ENCODE measurements at regions not wholly inside any gene's neighbourhood (a gene's known extent, or its start where the extent isn't known, plus 50 kb on each side); places are given as distances from the start of the nearest gene placed in this dataset.

DNA sequence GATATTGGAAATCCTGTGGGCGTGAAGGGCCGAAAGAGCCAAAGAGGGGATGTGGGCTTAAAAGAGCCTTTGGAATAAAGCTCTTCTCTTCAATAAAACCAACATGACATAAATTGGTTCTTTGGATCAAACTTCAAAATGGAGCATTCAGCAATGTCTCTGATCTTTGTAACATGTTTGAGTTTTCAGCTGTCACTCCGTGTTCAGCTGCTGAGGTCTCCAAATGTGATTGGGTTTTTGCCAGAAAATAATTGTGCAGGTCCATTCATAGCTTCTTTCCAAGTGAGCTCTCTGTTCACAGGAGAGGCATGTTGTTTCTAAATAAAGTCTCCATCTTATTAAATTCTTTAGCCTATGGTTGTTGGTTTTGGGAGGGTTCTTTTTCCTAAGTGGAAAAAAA is 127.6 kb upstream of the CCDC68 start:
- Histone ChIP-seq H3K27me3 (ENCODE audit: insufficient read depth, poor library complexity, severe bottlenecking) (no peaks in the 10 kb centered on the region), H3K4me3 (replicated peaks; ENCODE audit: insufficient read depth, low read length) (no peak overlapping the region), H3K27ac (replicated peaks) (no peak overlapping the region)
- no peak for DNase-seq (ENCODE audit: low read depth in 1 of 2, low spot score in 1 of 2)
- TF ChIP-seq REST (IDR thresholded peaks at IDR 0.05; ENCODE audit: insufficient replicate concordance, low read depth) (no peak), GABPA (IDR thresholded peaks at IDR 0.05; ENCODE audit: low read depth) (no peak), POLR2AphosphoS5 (IDR thresholded peaks at IDR 0.05; ENCODE audit: low read depth) (no peak), CTCF (IDR thresholded peaks at IDR 0.05; ENCODE audit: insufficient read depth, low read length) (no peak), SPI1 (IDR thresholded peaks at IDR 0.05; ENCODE audit: borderline replicate concordance, low read depth) (no peak)

DNA sequence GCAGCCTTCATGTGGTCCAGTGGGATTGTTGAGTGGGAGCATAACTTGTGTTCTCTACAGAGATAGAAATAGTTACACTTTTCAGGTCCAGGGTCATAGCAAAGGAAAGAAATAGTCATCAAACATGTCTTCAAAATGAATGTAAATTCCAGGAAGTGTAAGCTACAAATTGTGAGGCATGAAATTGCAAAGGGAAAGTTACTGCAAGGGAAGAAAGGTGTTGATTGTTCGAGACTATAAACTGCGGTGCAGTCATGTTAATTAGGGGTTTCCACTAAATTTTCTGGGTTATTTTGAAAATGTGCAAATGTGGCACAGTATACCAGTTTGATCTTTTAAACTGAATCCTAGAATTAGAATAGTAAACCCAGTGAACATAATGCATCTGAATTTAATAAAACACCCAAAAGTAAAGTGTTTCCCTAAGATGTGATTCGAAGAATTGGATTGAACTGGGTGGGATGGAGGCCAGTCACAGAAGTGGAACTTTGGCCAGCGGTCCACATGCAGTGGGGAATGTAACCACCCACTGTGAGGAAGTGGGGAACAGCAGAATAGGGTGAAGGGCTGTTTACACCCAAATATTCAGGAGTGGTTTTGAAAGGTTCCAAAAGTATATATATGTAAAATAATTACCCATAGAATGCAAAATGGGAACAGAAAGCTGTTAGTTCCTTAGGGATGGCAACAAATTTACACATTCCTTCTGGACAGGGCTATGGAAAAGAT is 126.5 kb upstream of the CCDC68 start:
- DNase-seq (ENCODE audit: low read depth in 1 of 2, low spot score in 1 of 2), result no peak
- Histone ChIP-seq H3K27ac (replicated peaks) (no peak overlapping the region), H3K4me3 (replicated peaks; ENCODE audit: insufficient read depth, low read length) (no peak overlapping the region), H3K27me3 (ENCODE audit: insufficient read depth, poor library complexity, severe bottlenecking) (peaks cover under 1% of the 10 kb centered on the region)
- TF ChIP-seq POLR2AphosphoS5 (IDR thresholded peaks at IDR 0.05; ENCODE audit: low read depth), result no peak
- no peak for TF ChIP-seq REST (IDR thresholded peaks at IDR 0.05; ENCODE audit: insufficient replicate concordance, low read depth)
- no peak for TF ChIP-seq SPI1 (IDR thresholded peaks at IDR 0.05; ENCODE audit: borderline replicate concordance, low read depth)
- TF ChIP-seq GABPA (IDR thresholded peaks at IDR 0.05; ENCODE audit: low read depth), result no peak
- TF ChIP-seq CTCF (IDR thresholded peaks at IDR 0.05; ENCODE audit: insufficient read depth, low read length), result no peak

GRCh38 chr18:55084550-55084949 is 125.3 kb upstream of the CCDC68 start:
- Histone ChIP-seq H3K27me3 (ENCODE audit: insufficient read depth, poor library complexity, severe bottlenecking) (peaks cover 2% of the 10 kb centered on the region), H3K27ac (replicated peaks) (no peak overlapping the region), H3K4me3 (replicated peaks; ENCODE audit: insufficient read depth, low read length) (no peak overlapping the region)
- no peak for DNase-seq (ENCODE audit: low read depth in 1 of 2, low spot score in 1 of 2)
- no peak for TF ChIP-seq SPI1 (IDR thresholded peaks at IDR 0.05; ENCODE audit: borderline replicate concordance, low read depth)
- TF ChIP-seq CTCF (IDR thresholded peaks at IDR 0.05; ENCODE audit: insufficient read depth, low read length), result no peak
- TF ChIP-seq REST (IDR thresholded peaks at IDR 0.05; ENCODE audit: insufficient replicate concordance, low read depth), result no peak
- TF ChIP-seq GABPA (IDR thresholded peaks at IDR 0.05; ENCODE audit: low read depth), result no peak
- TF ChIP-seq POLR2AphosphoS5 (IDR thresholded peaks at IDR 0.05; ENCODE audit: low read depth), result no peak
